ENCODE measurements at regions not wholly inside any gene's neighbourhood (a gene's known extent, or its start where the extent isn't known, plus 50 kb on each side); places are given as distances from the start of the nearest gene placed in this dataset.
"Not testable (repeated sequence)": the region's sequence is repeated elsewhere in the genome, so short reads cannot be mapped to it uniquely, and the experiment has no call there.

DNA sequence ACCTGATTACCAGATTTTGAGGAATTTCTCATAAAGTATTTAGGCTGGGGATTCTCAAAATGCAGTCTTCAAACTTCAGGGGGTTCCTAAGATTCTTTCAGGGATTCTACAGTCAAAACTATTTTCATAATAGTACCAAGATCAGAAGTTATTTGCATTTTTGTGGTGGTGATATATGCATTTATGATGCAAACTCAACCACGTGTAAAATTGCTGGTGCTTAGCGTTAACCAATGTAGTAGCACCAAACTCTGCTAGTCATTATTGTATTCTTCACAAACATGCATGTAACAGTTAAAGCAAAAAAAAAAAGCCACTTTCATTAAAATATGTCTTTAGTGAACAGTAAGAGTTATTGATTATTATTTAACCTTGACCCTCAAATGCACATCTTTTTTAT is 274.9 kb upstream of the DNAJC19 start:
- no peak for DNase-seq (ENCODE audit: low read depth)

GRCh38 chr3:181253796-181254195 is 264.3 kb upstream of the DNAJC19 start:
- DNase-seq (ENCODE audit: low read depth), result no peak

DNA sequence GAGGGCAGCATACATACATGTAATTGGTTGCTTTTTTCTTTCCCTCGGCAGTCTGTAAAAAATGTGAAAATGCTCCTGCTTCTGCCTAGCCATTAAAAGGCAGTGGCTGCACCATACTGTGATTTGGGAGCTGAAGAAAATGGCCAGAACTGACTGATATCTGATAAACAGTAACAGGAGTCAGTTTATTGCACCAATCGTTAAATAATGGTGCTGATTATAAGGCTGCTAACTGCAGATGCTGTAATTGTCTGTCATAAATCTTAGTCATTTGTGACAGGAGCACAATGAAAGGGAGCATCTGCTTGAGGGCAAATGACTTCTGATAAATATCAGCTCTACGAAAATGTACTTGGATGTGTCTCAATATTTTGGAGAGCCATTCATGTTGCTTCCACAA is 263.1 kb upstream of the DNAJC19 start:
- DNase-seq (ENCODE audit: low read depth), result no peak

DNA sequence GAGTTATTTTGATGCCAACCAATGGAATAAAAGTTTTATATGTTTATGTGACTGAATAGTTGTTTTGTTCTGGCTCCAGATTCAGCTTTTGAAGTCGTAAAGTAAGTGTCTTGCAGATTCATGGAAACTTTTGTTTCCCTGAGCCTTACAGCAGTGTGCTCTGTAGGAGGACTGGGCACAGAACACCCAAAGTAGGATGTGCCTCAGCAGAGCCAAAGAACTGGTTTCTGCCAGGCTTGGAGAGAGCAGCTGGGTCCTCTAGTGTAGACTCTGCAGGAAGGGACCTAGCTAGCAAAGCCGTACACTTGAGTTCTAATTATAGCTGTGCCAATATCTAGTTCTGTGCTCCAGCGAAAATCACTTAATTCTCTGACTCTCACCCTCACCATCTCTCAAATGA is 261.2 kb upstream of the DNAJC19 start:
- DNase-seq (ENCODE audit: low read depth), result no peak

GRCh38 chr3:181239441-181239840 is 249.9 kb upstream of the DNAJC19 start:
- DNase-seq (ENCODE audit: low read depth), result no peak

DNA sequence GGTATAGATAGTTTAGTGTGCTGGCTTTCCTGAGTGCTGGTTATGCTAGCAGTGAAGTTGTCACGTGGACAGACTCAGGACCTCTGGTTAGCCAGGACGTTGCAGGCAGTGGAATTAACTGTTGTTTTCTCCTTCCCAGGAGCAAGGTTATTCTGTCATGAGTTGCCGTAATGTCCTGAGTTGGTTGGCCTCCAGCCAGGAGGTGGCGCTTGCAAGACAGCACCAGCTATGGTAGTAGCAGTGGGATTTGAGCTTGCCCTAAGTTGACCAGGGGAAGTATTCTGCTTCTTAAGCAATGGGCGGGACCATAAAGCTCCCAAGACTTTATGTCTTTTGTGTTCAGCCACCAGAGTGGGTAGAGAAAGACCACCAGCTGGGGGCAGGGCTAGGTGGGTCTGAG is 240.7 kb upstream of the DNAJC19 start:
- DNase-seq (ENCODE audit: low read depth), result no peak

- DNase-seq (ENCODE audit: low read depth), result no peak
Measured at GRCh38 chr3:181213347-181213746, 223.8 kb upstream of the DNAJC19 start.

DNA sequence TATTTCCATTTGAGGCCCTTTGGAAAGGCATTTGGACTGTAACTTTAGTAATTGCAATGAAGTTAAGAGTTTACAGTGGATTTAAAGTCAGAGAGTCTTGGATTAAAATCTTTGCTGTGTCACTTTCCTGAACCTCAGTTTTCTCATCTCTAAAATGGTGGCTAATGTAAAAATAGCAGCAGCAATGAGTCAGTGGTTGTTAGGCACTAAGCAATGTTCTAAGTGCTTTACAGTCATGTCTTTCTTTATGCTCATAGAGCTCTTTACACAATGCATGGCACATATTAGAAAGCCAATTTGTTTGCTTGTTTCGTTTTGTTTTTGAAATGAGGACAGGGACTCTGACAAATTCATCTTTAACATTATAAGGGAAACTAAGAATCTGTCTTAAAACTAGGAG is 222.7 kb upstream of the DNAJC19 start:
- no peak for DNase-seq (ENCODE audit: low read depth)

GRCh38 chr3:181210275-181210674 is 220.7 kb upstream of the DNAJC19 start:
- DNase-seq (ENCODE audit: low read depth), result no peak

- DNase-seq (ENCODE audit: low read depth), result no peak
Measured at GRCh38 chr3:181189556-181189955, 200.0 kb upstream of the DNAJC19 start.

GRCh38 chr3:181183764-181184163 is 194.2 kb upstream of the DNAJC19 start:
- DNase-seq (ENCODE audit: low read depth), result no peak

- DNase-seq (ENCODE audit: low read depth), result not testable (repeated sequence)
Measured at GRCh38 chr3:181183057-181183456, 193.5 kb upstream of the DNAJC19 start.

DNA sequence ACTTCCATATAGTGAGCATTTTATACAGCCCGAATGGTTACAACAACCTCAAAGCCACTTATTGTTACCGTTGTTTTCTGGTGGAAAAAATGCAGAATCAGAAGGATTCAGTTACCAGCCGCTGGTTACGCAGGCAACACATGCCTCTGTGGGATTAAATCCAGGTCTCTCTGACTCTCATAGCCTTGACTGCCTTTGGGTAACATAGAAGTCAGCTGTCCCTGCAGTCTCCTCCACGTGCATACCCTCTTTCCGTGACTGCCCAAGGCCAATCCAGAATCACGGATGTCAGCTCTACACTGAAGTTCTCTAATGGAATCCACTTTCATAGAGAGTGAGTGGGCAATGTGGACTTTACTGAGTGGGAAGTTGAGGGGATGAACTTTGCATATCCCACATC is 189.5 kb upstream of the DNAJC19 start:
- DNase-seq (ENCODE audit: low read depth), result no peak

DNA sequence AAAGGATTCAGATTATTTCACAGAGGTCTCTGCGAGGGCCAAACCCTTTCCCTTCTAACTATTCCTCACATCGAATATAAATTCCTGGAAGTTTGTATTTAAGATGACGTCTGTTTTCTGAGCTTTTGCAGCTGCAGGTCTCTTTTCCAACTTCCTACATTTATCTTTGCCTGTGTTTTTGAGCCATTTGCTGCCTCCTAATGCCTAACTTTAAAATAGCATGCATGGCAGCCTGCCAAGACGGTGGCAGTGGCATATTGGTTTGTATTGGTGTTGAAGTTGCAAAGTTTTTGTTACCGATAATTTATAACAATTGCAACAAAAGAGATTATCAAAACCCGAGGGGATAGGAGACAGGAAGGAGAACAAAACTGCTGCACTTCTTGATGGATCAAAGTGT is 187.1 kb upstream of the DNAJC19 start:
- DNase-seq (ENCODE audit: low read depth), result no peak

GRCh38 chr3:181174676-181175233 is 185.2 kb upstream of the DNAJC19 start:
- no peak for DNase-seq (ENCODE audit: low read depth)

DNA sequence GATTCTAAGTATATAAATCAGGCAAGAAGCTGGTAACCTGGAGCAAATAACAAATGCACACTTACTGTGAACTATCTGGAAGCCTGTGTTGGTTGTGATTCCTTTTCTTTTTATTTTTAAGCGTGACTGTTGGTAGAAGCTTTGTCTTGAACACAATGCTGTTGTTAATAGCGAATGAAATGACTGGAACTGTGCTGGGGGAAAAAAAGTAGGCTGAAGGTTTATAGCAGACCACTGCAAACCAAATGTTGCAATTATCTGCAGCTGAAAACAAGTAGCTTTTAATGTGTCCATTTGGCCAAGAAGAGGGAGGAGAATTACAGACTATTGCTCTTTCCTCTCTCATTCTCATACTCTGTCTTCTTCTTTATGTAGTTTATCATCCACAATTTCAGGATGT is 184.5 kb upstream of the DNAJC19 start:
- DNase-seq (ENCODE audit: low read depth), result no peak

DNA sequence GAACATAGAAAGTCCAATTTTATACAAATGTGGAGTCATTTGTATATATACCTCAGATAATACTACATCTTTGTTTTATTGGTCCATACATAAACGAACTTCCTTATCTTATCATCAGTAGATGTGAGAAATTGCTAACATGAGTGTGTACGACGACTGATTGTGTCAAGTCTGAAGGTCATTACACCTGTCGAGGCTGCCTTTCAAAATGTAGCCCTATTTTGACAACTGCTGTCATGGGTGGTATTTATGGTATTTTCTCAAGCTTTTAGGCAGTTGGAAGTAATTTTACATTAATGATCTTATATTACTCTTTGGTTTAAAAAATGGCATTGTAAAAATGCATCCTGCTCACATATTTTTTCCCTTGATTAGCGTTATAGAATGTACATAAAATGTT is 183.7 kb upstream of the DNAJC19 start:
- no peak for DNase-seq (ENCODE audit: low read depth)

GRCh38 chr3:181134873-181135272 is 145.3 kb upstream of the DNAJC19 start:
- no peak for DNase-seq (ENCODE audit: low read depth)

DNA sequence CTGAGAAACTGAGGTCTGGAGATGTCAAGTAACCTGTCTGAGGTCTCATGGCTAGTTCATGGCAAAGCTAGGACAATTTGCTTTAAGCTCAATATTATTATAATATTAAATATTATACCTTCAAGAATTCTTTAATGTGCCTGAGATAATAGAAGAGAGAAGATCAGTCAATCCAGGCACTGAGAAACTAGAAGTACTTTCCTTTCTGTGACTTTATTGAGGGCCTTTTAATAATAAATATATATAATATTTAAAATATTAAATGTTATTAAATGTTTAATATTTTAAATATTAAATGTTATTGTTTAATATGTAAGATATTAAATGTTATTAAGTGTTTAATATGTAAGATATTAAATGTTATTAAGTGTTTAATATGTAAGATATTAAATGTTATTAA is 144.3 kb upstream of the DNAJC19 start:
- DNase-seq (ENCODE audit: low read depth), result no peak

DNA sequence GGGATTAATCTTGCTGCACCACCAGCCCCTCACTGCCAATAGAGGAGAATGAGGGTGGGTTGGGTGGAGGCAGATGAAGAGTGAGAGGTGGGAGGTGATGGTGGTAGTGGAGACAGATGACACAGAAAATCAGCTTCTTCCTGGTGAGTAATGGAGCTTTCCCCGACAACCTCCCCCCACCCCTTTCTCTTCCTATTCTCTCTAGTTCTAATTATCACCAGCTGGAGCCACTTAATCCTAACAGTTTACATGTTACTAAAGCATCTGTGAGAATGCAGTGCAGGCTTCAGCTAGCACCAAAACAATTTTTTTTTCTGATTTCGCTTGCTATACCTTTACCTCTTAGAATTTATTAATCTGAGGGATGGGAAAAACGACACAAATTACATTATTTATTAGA is 116.1 kb upstream of the DNAJC19 start:
- no peak for DNase-seq (ENCODE audit: low read depth)

- peak; percentile 8 for DNase-seq (ENCODE audit: low read depth)
Measured at GRCh38 chr3:181103605-181104004, 114.1 kb upstream of the DNAJC19 start.

DNA sequence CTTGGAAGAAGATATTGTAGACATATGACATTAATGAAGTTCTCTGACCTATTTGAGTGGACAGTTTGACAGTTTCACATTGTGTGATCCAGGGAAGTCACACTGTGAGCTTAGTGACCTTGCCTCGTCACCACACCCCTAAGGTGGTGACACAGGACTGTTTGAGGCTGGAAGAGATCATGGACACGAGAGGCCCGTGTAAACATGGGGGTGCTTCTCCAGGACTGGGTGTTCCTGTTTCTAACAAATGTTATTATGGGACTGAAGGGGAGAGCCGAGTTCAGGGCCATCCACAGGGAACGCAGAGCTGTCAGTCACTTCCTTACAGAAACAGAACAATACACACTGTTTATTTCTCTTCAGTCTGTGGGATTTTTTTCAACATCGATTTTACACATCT is 96.5 kb upstream of the DNAJC19 start:
- no peak for DNase-seq (ENCODE audit: low read depth)

- no peak for DNase-seq (ENCODE audit: low read depth)
Measured at GRCh38 chr3:181081930-181082329, 92.4 kb upstream of the DNAJC19 start.

DNA sequence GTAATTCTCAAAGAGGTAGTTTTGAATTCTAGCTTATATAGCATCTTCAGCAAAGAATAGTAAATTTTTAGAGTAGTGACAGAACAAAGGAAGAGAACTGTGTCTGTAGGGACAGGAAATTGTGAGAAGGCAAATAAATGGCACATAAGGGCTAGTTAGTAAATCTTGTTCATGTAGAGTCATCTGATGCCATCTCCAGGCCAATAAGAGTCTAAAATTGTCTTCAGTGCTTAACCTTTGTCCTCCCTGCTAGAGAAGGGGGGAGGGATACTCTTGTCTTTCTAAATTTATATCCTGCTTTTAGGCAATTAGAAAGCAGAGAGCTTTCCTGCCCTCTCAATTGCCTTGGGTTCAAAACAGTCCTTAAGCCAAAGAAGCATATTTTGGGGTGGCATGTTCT is 87.0 kb upstream of the DNAJC19 start:
- no peak for DNase-seq (ENCODE audit: low read depth)

DNA sequence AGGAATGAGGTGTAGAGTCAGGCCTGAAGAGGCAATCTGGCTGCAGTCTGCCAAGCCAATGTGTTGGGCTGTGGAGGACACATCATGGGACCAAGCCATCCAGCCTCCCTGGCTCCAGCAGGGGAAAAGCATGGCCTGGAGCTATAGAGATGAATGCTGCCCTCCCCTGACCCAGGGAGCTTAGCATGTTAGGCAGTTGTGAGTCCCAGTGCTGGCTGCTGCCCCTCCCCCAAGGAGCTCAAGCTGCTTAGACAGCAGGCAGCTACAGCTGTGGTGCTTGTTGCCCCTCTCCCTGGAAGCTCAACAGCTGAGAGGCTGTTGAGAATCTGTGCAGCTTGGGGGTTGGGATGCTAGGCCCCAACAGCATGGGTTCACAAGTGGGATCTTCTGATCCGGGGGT is 85.6 kb upstream of the DNAJC19 start:
- DNase-seq (ENCODE audit: low read depth), result no peak
